Stimulated activated naive B cell treated with anti-CD40 and anti-IgM and Interleukin-4, amounts not matched to agents 10 μg/mL and 1 μg/mL and 100 μg/mL, for 72 hours (primary cell): ENCODE measurements at regions not wholly inside any gene's neighbourhood (a gene's known extent, or its start where the extent isn't known, plus 50 kb on each side); places are given as distances from the start of the nearest gene placed in this dataset.
"Not testable (repeated sequence)": the region's sequence is repeated elsewhere in the genome, so short reads cannot be mapped to it uniquely, and the experiment has no call there.

Source experiments
- ATAC-seq, 2 donors: fragments of 150-1000 bp; cut with Tn5 transposase; replicated peaks; 2 replicates each; pipeline ENCODE4 v1.10.0; 2021; ENCODE audit warnings: moderate library complexity in 1 of 2
- DNase-seq: peaks from one replicate; pipeline ENCODE4 v3.0.0; 2021
- H3K27ac Mint-ChIP-seq: one replicate; pipeline ENCODE4 v1.8.0; 2022; ENCODE audit warnings: mild to moderate bottlenecking, mixed read lengths
- H3K27me3 Mint-ChIP-seq, 2 donors: one replicate each; pipeline ENCODE4 v1.8.0; 2022; ENCODE audit warnings: mixed read lengths in 2 of 2
- H3K36me3 Mint-ChIP-seq, 2 donors: one replicate each; pipeline ENCODE4 v1.8.0; 2022; ENCODE audit warnings: mixed read lengths in 2 of 2, mild to moderate bottlenecking in 1 of 2
- H3K4me1 Mint-ChIP-seq, 2 donors: one replicate each; pipeline ENCODE4 v1.8.0; 2022; ENCODE audit warnings: mixed read lengths in 2 of 2, mild to moderate bottlenecking in 1 of 2
- H3K4me3 Mint-ChIP-seq, 2 donors: one replicate each; pipeline ENCODE4 v1.8.0; 2022; ENCODE audit warnings: mild to moderate bottlenecking in 2 of 2, mixed read lengths in 2 of 2, moderate library complexity in 1 of 2
- H3K9me3 Mint-ChIP-seq, 2 donors: one replicate each; pipeline ENCODE4 v1.8.0; 2022; ENCODE audit warnings: mixed read lengths in 2 of 2, mild to moderate bottlenecking in 1 of 2

DNA sequence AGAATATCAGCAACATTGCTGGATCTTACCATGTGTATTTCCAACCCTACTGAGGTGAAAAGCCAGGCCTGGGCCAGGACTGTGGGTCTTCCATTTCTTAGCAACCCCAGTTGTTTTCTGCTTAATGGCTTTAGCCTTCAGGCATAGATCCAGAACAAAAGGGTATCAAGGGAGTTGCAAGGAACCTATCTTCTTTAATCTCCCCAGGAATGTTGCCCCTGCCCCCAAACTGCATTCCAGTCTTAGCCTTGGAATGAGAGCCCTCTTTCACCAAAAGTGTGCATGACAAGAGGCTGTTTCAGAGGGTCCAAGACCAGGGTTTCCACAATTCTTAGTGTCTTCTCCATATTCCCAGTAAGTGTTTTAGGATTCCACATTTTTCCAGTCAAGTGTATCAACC, 87.9 kb upstream of the SOX13 start:
- ATAC-seq (no peak), DNase-seq (no peak)
- no peaks in the 10 kb centered on the region for H3K36me3 Mint-ChIP-seq
- H3K27me3 Mint-ChIP-seq = peaks cover 0 to 4% of the 10 kb centered on the region in 2 donors
- H3K27ac Mint-ChIP-seq = no peak overlapping the region
- H3K4me1 Mint-ChIP-seq = no peaks in the 10 kb centered on the region
- no peaks in the 10 kb centered on the region for H3K9me3 Mint-ChIP-seq
- H3K4me3 Mint-ChIP-seq = no peak overlapping the region

- no peaks in the 10 kb centered on the region for H3K36me3 Mint-ChIP-seq
- no peaks in the 10 kb centered on the region for H3K4me1 Mint-ChIP-seq
- no peak for ATAC-seq
- no peak overlapping the region for H3K4me3 Mint-ChIP-seq
- peaks cover 0 to 4% of the 10 kb centered on the region in 2 donors for H3K27me3 Mint-ChIP-seq
- no peaks in the 10 kb centered on the region for H3K9me3 Mint-ChIP-seq
- DNase-seq = no peak
- no peak overlapping the region for H3K27ac Mint-ChIP-seq
Observed at GRCh38 chr1:203985676-203986075, 87.2 kb upstream of the SOX13 start.

GRCh38 chr1:203986887-203987461, 85.9 kb upstream of the SOX13 start:
- Mint-ChIP-seq H3K9me3 (no peaks in the 10 kb centered on the region), H3K36me3 (no peaks in the 10 kb centered on the region), H3K4me1 (no peaks in the 10 kb centered on the region), H3K27me3 (peaks cover 0 to 2% of the 10 kb centered on the region in 2 donors), H3K27ac (no peak overlapping the region), H3K4me3 (no peak overlapping the region)
- ATAC-seq (no peak), DNase-seq (no peak)

DNA sequence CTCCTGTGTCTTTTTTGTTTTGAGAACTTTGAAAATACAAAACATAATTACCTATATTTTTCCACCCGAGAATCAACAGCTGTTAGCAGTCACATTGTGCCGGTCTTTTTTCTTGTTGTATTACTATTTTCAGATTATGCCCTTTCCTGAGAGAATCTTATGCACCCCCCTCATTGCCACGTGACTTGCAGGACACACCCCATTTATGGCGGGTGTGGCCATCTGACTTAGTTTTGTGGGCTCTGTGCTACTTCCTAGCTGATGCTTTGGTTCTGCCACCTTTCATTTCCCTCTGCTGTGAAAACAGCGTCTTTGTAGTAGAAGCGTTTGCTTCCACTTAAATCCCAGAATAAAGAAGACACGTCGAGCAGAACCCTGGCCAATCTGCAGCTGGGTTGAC, 82.8 kb upstream of the SOX13 start:
- Mint-ChIP-seq H3K4me1 (no peaks in the 10 kb centered on the region), H3K4me3 (no peak overlapping the region), H3K27ac (no peak overlapping the region), H3K36me3 (no peaks in the 10 kb centered on the region), H3K27me3 (peaks cover 9 to 18% of the 10 kb centered on the region in 2 donors), H3K9me3 (no peaks in the 10 kb centered on the region)
- DNase-seq = no peak
- ATAC-seq = no peak

GRCh38 chr1:203992440-203992839, 80.5 kb upstream of the SOX13 start:
- Mint-ChIP-seq H3K27ac (no peak overlapping the region), H3K27me3 (peaks cover 24 to 41% of the 10 kb centered on the region in 2 donors), H3K4me1 (no peaks in the 10 kb centered on the region), H3K9me3 (no peaks in the 10 kb centered on the region), H3K36me3 (no peaks in the 10 kb centered on the region), H3K4me3 (no peak overlapping the region)
- DNase-seq (no peak), ATAC-seq (no peak)

GRCh38 chr1:203993256-203993655, 79.7 kb upstream of the SOX13 start:
- ATAC-seq = no peak
- no peak for DNase-seq
- Mint-ChIP-seq H3K4me1 (no peaks in the 10 kb centered on the region), H3K36me3 (no peaks in the 10 kb centered on the region), H3K27ac (no peak overlapping the region), H3K9me3 (no peaks in the 10 kb centered on the region), H3K4me3 (no peak overlapping the region), H3K27me3 (peaks cover 28 to 46% of the 10 kb centered on the region in 2 donors)

DNA sequence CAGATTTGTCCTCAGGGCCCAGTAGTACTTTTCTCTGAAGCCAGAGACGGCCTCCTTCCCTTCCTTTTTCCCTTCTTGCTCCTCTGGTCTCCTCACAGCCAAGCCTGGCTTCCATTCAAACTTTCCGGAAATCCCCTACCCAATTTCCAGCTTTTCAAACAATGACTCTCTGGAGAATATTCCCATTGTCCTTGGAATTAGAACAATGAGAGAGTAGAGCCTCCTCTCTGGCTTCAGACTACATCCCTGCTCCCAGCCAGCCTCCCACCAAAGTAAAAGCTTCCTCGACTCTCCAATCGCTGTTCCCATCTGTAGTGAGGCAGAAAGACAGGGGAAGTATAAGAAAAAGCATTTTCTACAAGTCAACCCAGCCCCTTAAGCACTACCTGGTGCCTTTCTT, 77.7 kb upstream of the SOX13 start:
- no peaks in the 10 kb centered on the region for H3K36me3 Mint-ChIP-seq
- no peak overlapping the region for H3K4me3 Mint-ChIP-seq
- no peaks in the 10 kb centered on the region for H3K4me1 Mint-ChIP-seq
- H3K27ac Mint-ChIP-seq = no peak overlapping the region
- peaks cover 0 to 2% of the 10 kb centered on the region in 2 donors for H3K9me3 Mint-ChIP-seq
- ATAC-seq (no peak), DNase-seq (no peak)
- H3K27me3 Mint-ChIP-seq = peaks cover 28 to 46% of the 10 kb centered on the region in 2 donors

- Mint-ChIP-seq H3K27me3 (peaks cover 32 to 46% of the 10 kb centered on the region in 2 donors), H3K4me1 (peaks cover 0 to 4% of the 10 kb centered on the region in 2 donors), H3K9me3 (peaks cover 4 to 7% of the 10 kb centered on the region in 2 donors), H3K4me3 (no peak overlapping the region), H3K36me3 (no peaks in the 10 kb centered on the region), H3K27ac (no peak overlapping the region)
- ATAC-seq = no peak
- no peak for DNase-seq
Observed at GRCh38 chr1:203996126-203996525, 76.8 kb upstream of the SOX13 start.

- not testable (repeated sequence) for H3K36me3 Mint-ChIP-seq, ATAC-seq, H3K9me3 Mint-ChIP-seq, H3K27ac Mint-ChIP-seq, H3K4me1 Mint-ChIP-seq, DNase-seq, H3K4me3 Mint-ChIP-seq
- H3K27me3 Mint-ChIP-seq = peaks cover 33 to 36% of the 10 kb centered on the region in 2 donors
Observed at GRCh38 chr1:203998571-203998970, 74.3 kb upstream of the SOX13 start.

DNA sequence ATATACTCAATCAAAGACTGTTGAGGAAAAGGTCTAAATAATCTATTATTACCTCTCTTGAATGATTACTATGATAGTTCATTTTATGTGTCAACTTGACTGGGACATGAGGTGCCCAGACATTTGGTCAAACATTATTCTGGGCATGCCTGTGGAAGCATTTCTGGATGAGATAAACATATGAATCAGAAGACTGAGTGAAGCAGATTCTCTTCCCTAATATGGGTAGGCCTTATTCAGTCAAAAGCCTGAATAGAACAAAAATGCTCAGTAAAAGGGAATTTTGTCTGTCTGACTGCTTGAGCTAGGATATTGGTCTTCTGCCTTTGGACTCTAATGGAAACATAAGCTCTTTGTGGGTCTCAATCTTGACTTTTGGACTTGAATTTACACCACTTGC, 73.3 kb upstream of the SOX13 start:
- no peaks in the 10 kb centered on the region for H3K36me3 Mint-ChIP-seq
- DNase-seq (no peak), ATAC-seq (no peak)
- peaks cover 32 to 33% of the 10 kb centered on the region in 2 donors for H3K27me3 Mint-ChIP-seq
- H3K27ac Mint-ChIP-seq = no peak overlapping the region
- peaks cover 0 to 4% of the 10 kb centered on the region in 2 donors for H3K4me1 Mint-ChIP-seq
- no peak overlapping the region for H3K4me3 Mint-ChIP-seq
- H3K9me3 Mint-ChIP-seq = peaks cover 4 to 7% of the 10 kb centered on the region in 2 donors

GRCh38 chr1:204001166-204001901, 71.6 kb upstream of the SOX13 start:
- no peak overlapping the region for H3K27ac Mint-ChIP-seq
- peaks cover 23% of the 10 kb centered on the region in 2 donors for H3K27me3 Mint-ChIP-seq
- H3K36me3 Mint-ChIP-seq = no peaks in the 10 kb centered on the region
- peaks cover 4 to 7% of the 10 kb centered on the region in 2 donors for H3K9me3 Mint-ChIP-seq
- no peak for DNase-seq
- ATAC-seq = no peak
- H3K4me1 Mint-ChIP-seq = peaks cover 0 to 4% of the 10 kb centered on the region in 2 donors
- no peak overlapping the region for H3K4me3 Mint-ChIP-seq

- H3K27ac Mint-ChIP-seq = no peak overlapping the region
- DNase-seq = no peak
- H3K4me1 Mint-ChIP-seq = peaks cover 0 to 4% of the 10 kb centered on the region in 2 donors
- ATAC-seq = no peak
- H3K4me3 Mint-ChIP-seq = no peak overlapping the region
- H3K36me3 Mint-ChIP-seq = no peaks in the 10 kb centered on the region
- peaks cover 4 to 7% of the 10 kb centered on the region in 2 donors for H3K9me3 Mint-ChIP-seq
- peaks cover 11 to 16% of the 10 kb centered on the region in 2 donors for H3K27me3 Mint-ChIP-seq
Observed at GRCh38 chr1:204002614-204003013, 70.3 kb upstream of the SOX13 start.

- Mint-ChIP-seq H3K4me1 (peaks cover 0 to 4% of the 10 kb centered on the region in 2 donors), H3K36me3 (no peaks in the 10 kb centered on the region), H3K4me3 (no peak overlapping the region), H3K9me3 (peaks cover 4 to 7% of the 10 kb centered on the region in 2 donors), H3K27ac (no peak overlapping the region), H3K27me3 (peaks cover 9 to 17% of the 10 kb centered on the region in 2 donors)
- ATAC-seq (no peak), DNase-seq (no peak)
Observed at GRCh38 chr1:204003536-204003935, 69.4 kb upstream of the SOX13 start.

DNA sequence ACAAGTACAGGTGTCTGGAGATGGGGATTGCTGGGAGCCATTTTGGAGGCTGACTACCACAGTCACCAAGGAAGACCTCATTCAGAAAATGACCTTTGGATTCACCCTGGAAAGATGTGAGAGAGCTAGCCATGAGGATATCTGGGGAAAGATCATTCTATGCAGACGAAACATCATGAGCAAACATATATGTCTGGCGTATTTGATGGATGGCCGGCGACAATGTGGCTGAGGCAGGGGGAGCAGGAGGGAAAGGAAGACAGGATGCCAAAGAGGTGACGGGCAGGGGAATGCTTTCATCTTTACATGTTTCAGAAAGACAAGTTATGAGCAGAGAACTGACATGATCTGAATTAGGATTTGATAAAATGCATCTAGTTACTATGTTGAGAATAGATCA, 61.5 kb upstream of the SOX13 start:
- ATAC-seq (no peak), DNase-seq (no peak)
- Mint-ChIP-seq H3K9me3 (no peaks in the 10 kb centered on the region), H3K4me1 (no peaks in the 10 kb centered on the region), H3K4me3 (no peak overlapping the region), H3K27me3 (peaks cover 4 to 17% of the 10 kb centered on the region in 2 donors), H3K36me3 (no peaks in the 10 kb centered on the region), H3K27ac (no peak overlapping the region)

DNA sequence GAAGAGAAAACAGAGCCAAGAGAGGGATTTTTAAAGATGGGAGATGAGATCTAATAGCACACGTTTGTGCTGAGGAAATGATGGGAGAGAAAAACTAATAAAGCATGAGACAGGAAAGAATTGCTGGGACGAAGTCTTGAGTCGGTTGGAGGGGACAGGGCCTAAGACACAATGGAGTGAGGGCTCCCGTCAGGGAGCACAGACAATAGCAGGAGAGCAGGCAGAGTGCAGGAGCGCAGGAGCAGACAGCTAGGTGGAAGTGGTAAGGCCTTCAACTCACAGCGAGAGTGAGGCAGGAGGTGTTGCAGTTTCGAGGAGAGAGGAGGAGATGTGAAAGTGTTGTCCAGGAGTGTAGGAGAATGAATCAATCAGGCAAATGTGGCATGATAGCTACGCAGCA, 59.9 kb upstream of the SOX13 start:
- Mint-ChIP-seq H3K27ac (no peak overlapping the region), H3K4me3 (no peak overlapping the region), H3K36me3 (no peaks in the 10 kb centered on the region), H3K4me1 (no peaks in the 10 kb centered on the region), H3K27me3 (peaks cover 4 to 11% of the 10 kb centered on the region in 2 donors), H3K9me3 (no peaks in the 10 kb centered on the region)
- ATAC-seq (no peak), DNase-seq (no peak)
